GM12872 (cell line): ENCODE measurements at regions not wholly inside any gene's neighbourhood (a gene's known extent, or its start where the extent isn't known, plus 50 kb on each side); places are given as distances from the start of the nearest gene placed in this dataset.

Experiments
- CTCF ChIP-seq: IDR thresholded peaks from 3 replicates; pipeline ENCODE4 v1.5.1; 2011; ENCODE audit warnings: low read depth, mild to moderate bottlenecking, low read length, moderate library complexity; ENCODE audit not compliant: insufficient read depth

- TF ChIP-seq CTCF = no peak
These were observed 599.2 kb downstream of the NR4A2 start for GRCh38 chr2:155733091-155733853.

- no peak for TF ChIP-seq CTCF
These were observed 601.7 kb downstream of the NR4A2 start for GRCh38 chr2:155730804-155731203.

- TF ChIP-seq CTCF = no peak
These were observed 605.2 kb downstream of the NR4A2 start for GRCh38 chr2:155727187-155727895.

- TF ChIP-seq CTCF = no peak
These were observed 610.2 kb downstream of the NR4A2 start for GRCh38 chr2:155722290-155722689.

- no peak for TF ChIP-seq CTCF
These were observed 616.8 kb downstream of the NR4A2 start for GRCh38 chr2:155715705-155716104.

GRCh38 chr2:155714983-155715382, 617.5 kb downstream of the NR4A2 start:
- TF ChIP-seq CTCF = no peak

GRCh38 chr2:155708071-155708470, 624.5 kb downstream of the NR4A2 start:
- TF ChIP-seq CTCF = no peak
